BE2C (cell line): ENCODE measurements at regions not wholly inside any gene's neighbourhood (a gene's known extent, or its start where the extent isn't known, plus 50 kb on each side); places are given as distances from the start of the nearest gene placed in this dataset.

Experiments
- DNase-seq: peaks from one replicate; pipeline ENCODE4 v3.0.0-alpha.2; 2020
- H3K27me3 ChIP-seq: fragments of 250-450 bp; sonication (Bioruptor Pico); 2 replicates; pipeline ENCODE4 v1.5.1; 2020; ENCODE audit warnings: mild to moderate bottlenecking
- H3K36me3 ChIP-seq: fragments of 250-450 bp; sonication (Bioruptor Pico); 2 replicates; pipeline ENCODE4 v1.5.1; 2020; ENCODE audit warnings: mild to moderate bottlenecking
- H3K4me1 ChIP-seq: fragments of 250-450 bp; sonication (Bioruptor Pico); 2 replicates; pipeline ENCODE4 v1.5.1; 2020
- H3K4me3 ChIP-seq: 2 replicates; pipeline ENCODE4 v1.5.1; 2011; ENCODE audit warnings: low read depth, low read length
- H3K9me3 ChIP-seq: fragments of 250-450 bp; sonication (Bioruptor Pico); 2 replicates; pipeline ENCODE4 v1.5.1; 2020
- CTCF ChIP-seq: IDR thresholded peaks from 2 replicates; pipeline ENCODE4 v1.5.1; 2012; ENCODE audit warnings: mild to moderate bottlenecking, low read depth, low read length

- TF ChIP-seq CTCF: no peak
- DNase-seq: no peak
- Histone ChIP-seq H3K36me3 (no peaks in the 10 kb centered on the region), H3K27me3 (no peaks in the 10 kb centered on the region), H3K4me3 (no peak overlapping the region), H3K9me3 (no peaks in the 10 kb centered on the region), H3K4me1 (no peaks in the 10 kb centered on the region)
Measured at GRCh38 chr1:221800831-221801230, 58.9 kb upstream of the DUSP10 start.

- DNase-seq: no peak
- H3K9me3 ChIP-seq: no peaks in the 10 kb centered on the region
- no peak for TF ChIP-seq CTCF
Measured at GRCh38 chr1:221797506-221797905, 55.6 kb upstream of the DUSP10 start.

GRCh38 chr1:221796700-221797099 is 54.8 kb upstream of the DUSP10 start:
- TF ChIP-seq CTCF: no peak
- H3K36me3 ChIP-seq: no peaks in the 10 kb centered on the region
- no peak for DNase-seq
- H3K9me3 ChIP-seq: no peaks in the 10 kb centered on the region
- H3K27me3 ChIP-seq: no peaks in the 10 kb centered on the region
- H3K4me3 ChIP-seq: no peak overlapping the region
- no peaks in the 10 kb centered on the region for H3K4me1 ChIP-seq

More at GRCh38 chr1:221797506-221797905, 55.6 kb upstream of the DUSP10 start:
- H3K4me3 ChIP-seq: no peak overlapping the region
- H3K36me3 ChIP-seq: no peaks in the 10 kb centered on the region
- H3K4me1 ChIP-seq: no peaks in the 10 kb centered on the region
- no peaks in the 10 kb centered on the region for H3K27me3 ChIP-seq

- no peaks in the 10 kb centered on the region for H3K36me3 ChIP-seq
- H3K27me3 ChIP-seq: no peaks in the 10 kb centered on the region
- no peak for TF ChIP-seq CTCF
- H3K4me1 ChIP-seq: no peaks in the 10 kb centered on the region
- DNase-seq: no peak
- H3K9me3 ChIP-seq: no peaks in the 10 kb centered on the region
- H3K4me3 ChIP-seq: no peak overlapping the region
Measured at GRCh38 chr1:221795380-221795779, 53.5 kb upstream of the DUSP10 start.

- Histone ChIP-seq H3K36me3 (no peaks in the 10 kb centered on the region), H3K4me3 (no peak overlapping the region), H3K4me1 (no peaks in the 10 kb centered on the region), H3K9me3 (no peaks in the 10 kb centered on the region), H3K27me3 (no peaks in the 10 kb centered on the region)
- TF ChIP-seq CTCF: no peak
- no peak for DNase-seq
Measured at GRCh38 chr1:221794935-221795334, 53.0 kb upstream of the DUSP10 start.

GRCh38 chr1:221794079-221794670 is 52.3 kb upstream of the DUSP10 start:
- H3K36me3 ChIP-seq: no peaks in the 10 kb centered on the region
- no peaks in the 10 kb centered on the region for H3K9me3 ChIP-seq
- no peak for DNase-seq
- H3K4me3 ChIP-seq: no peak overlapping the region
- no peaks in the 10 kb centered on the region for H3K27me3 ChIP-seq
- no peak for TF ChIP-seq CTCF
- no peaks in the 10 kb centered on the region for H3K4me1 ChIP-seq
